CD4-positive, alpha-beta T cell (primary cell): ENCODE measurements at regions not wholly inside any gene's neighbourhood (a gene's known extent, or its start where the extent isn't known, plus 50 kb on each side); places are given as distances from the start of the nearest gene placed in this dataset.

ENCODE experiments used
- ATAC-seq: fragments of 200-7000 bp; cut with Tn5 transposase; one replicate; pipeline ENCODE4 v1.10.0; 2022; ENCODE audit warnings: mild to moderate bottlenecking; ENCODE audit not compliant: poor library complexity
- CTCF ChIA-PET: fragments of 350-600 bp; sonication (Branson Sonifier 250); formaldehyde crosslinking; loops from one replicate; lab custom pipeline; 2021; ENCODE audit warnings: antibody characterized with exemption, inconsistent platforms; lab: Charles Lee
- POLR2A ChIA-PET: fragments of 350-600 bp; sonication (Branson Sonifier 250); formaldehyde crosslinking; loops from one replicate; lab custom pipeline; 2021; ENCODE audit warnings: antibody characterized with exemption, inconsistent platforms; lab: Charles Lee
- DNase-seq, 14 experiments: peaks; one replicate each; pipeline ENCODE4 v3.0.0-alpha.2; 2013 to 2020; ENCODE audit warnings: mixed read lengths in 2 of 14
- H3K27ac ChIP-seq, 2 donors: one replicate each; pipeline versions ENCODE4 v1.5.1 to v1.7.0; 2013; ENCODE audit warnings: low read length in 2 of 2, low read depth in 1 of 2, mild to moderate bottlenecking in 1 of 2
- H3K27me3 ChIP-seq, 2 experiments: 1 replicate in 1 of 2; 2 replicates in 1 of 2; pipeline versions ENCODE4 v1.6.1 to v1.7.0; 2013; ENCODE audit warnings: low read length in 2 of 2, control low read depth in 1 of 2, mild to moderate bottlenecking in 1 of 2, moderate library complexity in 1 of 2; ENCODE audit not compliant: insufficient read depth in 2 of 2, control insufficient read depth in 1 of 2
- H3K36me3 ChIP-seq: one replicate; pipeline ENCODE4 v1.6.1; 2013; ENCODE audit warnings: low read length, control low read depth; ENCODE audit not compliant: insufficient read depth
- H3K4me1 ChIP-seq: one replicate; pipeline ENCODE4 v1.6.1; 2013; ENCODE audit warnings: low read length, control low read depth; ENCODE audit not compliant: insufficient read depth
- H3K4me3 ChIP-seq: one replicate; pipeline ENCODE4 v1.5.1; 2013; ENCODE audit warnings: mild to moderate bottlenecking, low read length, moderate library complexity
- H3K9me3 ChIP-seq, 2 experiments: 1 replicate in 1 of 2; 2 replicates in 1 of 2; pipeline versions ENCODE4 v1.6.1 to v1.7.0; 2013; ENCODE audit warnings: low read length in 2 of 2, mild to moderate bottlenecking in 2 of 2, control low read depth in 1 of 2, moderate library complexity in 1 of 2; ENCODE audit not compliant: control insufficient read depth in 1 of 2, insufficient read depth in 1 of 2
- H3K27ac Mint-ChIP-seq: one replicate; pipeline ENCODE4 v1.8.0; 2020; ENCODE audit warnings: mixed read lengths
- H3K27me3 Mint-ChIP-seq: one replicate; pipeline ENCODE4 v1.8.0; 2021; ENCODE audit warnings: mixed read lengths
- H3K36me3 Mint-ChIP-seq: one replicate; pipeline ENCODE4 v1.8.0; 2021; ENCODE audit warnings: low read depth, mixed read lengths
- H3K4me1 Mint-ChIP-seq: one replicate; pipeline ENCODE4 v1.8.0; 2021; ENCODE audit warnings: low read depth, mixed read lengths
- H3K4me3 Mint-ChIP-seq: one replicate; pipeline ENCODE4 v1.8.0; 2020; ENCODE audit warnings: mild to moderate bottlenecking, mixed read lengths
- H3K9me3 Mint-ChIP-seq: one replicate; pipeline ENCODE4 v1.8.0; 2020; ENCODE audit warnings: mixed read lengths
- CTCF ChIP-seq: fragments of 200-600 bp; IDR thresholded peaks from one replicate; pipeline ENCODE4 v1.8.0; 2022; ENCODE audit warnings: antibody characterized with exemption, mild to moderate bottlenecking
- intact Hi-C, 2 experiments: fragments of 100-400 bp; cut with DNase I in 1 of 2; cut with micrococcal nuclease in 1 of 2; formaldehyde crosslinking; loops; one replicate each; pipeline versions ENCODE4 v1.15.1 to v1.9.0; 2023 to 2025; cut with DNase I, micrococcal nuclease

- Mint-ChIP-seq H3K4me3 (no peak overlapping the region), H3K4me1 (no peaks in the 10 kb centered on the region), H3K36me3 (no peaks in the 10 kb centered on the region), H3K27me3 (no peaks in the 10 kb centered on the region), H3K9me3 (no peaks in the 10 kb centered on the region), H3K27ac (no peak overlapping the region)
- Histone ChIP-seq H3K4me3 (no peak overlapping the region), H3K4me1 (no peaks in the 10 kb centered on the region), H3K9me3 (no peaks in the 10 kb centered on the region), H3K27ac (no peak overlapping the region), H3K36me3 (no peaks in the 10 kb centered on the region), H3K27me3 (no peaks in the 10 kb centered on the region)
- ChIA-PET CTCF (no interaction called here), POLR2A (no interaction called here)
- ATAC-seq = no peak
- intact Hi-C loops = no loop called here
- TF ChIP-seq CTCF = no peak
- no peak for DNase-seq
These were observed 141.9 kb upstream of the KCNJ3 start for GRCh38 chr2:154556607-154557006.

DNA sequence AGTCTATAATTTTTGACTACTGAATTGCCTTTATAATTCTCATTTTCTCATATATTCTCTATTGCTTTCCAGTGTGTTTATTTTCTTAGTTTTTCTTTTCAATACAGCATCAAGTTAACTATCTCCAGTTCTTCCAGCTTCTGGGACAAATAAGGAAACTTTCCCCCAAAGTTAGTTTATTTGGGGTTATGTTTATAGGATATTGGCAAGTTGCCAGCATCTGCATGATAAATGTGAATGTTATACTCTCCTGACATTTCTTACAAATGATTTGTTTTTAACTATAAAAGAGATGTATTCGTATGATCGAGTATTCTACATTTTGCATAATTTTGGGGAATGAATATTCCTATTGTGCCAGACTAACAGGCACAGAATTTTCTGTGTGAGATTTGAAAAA lies 140.6 kb upstream of the KCNJ3 start:
- ATAC-seq (no peak), DNase-seq (no peak)
- H3K9me3 Mint-ChIP-seq = no peaks in the 10 kb centered on the region
- no peaks in the 10 kb centered on the region for H3K36me3 Mint-ChIP-seq
- CTCF ChIA-PET = no interaction called here
- POLR2A ChIA-PET = no interaction called here
- no peak overlapping the region for H3K4me3 Mint-ChIP-seq
- Histone ChIP-seq H3K4me3 (no peak overlapping the region), H3K27ac (no peak overlapping the region), H3K36me3 (no peaks in the 10 kb centered on the region), H3K9me3 (no peaks in the 10 kb centered on the region), H3K4me1 (no peaks in the 10 kb centered on the region), H3K27me3 (no peaks in the 10 kb centered on the region)
- intact Hi-C loops = no loop called here
- no peak for TF ChIP-seq CTCF
- H3K27me3 Mint-ChIP-seq = no peaks in the 10 kb centered on the region
- no peak overlapping the region for H3K27ac Mint-ChIP-seq
- H3K4me1 Mint-ChIP-seq = no peaks in the 10 kb centered on the region

GRCh38 chr2:154565433-154565832 lies 133.1 kb upstream of the KCNJ3 start:
- DNase-seq (no peak), ATAC-seq (no peak)
- no peaks in the 10 kb centered on the region for H3K4me1 ChIP-seq
- TF ChIP-seq CTCF = no peak
- H3K4me3 ChIP-seq = no peak overlapping the region
- no peaks in the 10 kb centered on the region for H3K36me3 Mint-ChIP-seq
- CTCF ChIA-PET = no interaction called here
- no peaks in the 10 kb centered on the region for H3K27me3 ChIP-seq
- H3K9me3 ChIP-seq = peaks cover 0 to 11% of the 10 kb centered on the region in 2 experiments
- intact Hi-C loops = no loop called here
- no peaks in the 10 kb centered on the region for H3K27me3 Mint-ChIP-seq
- no peak overlapping the region for H3K4me3 Mint-ChIP-seq
- H3K36me3 ChIP-seq = no peaks in the 10 kb centered on the region
- H3K9me3 Mint-ChIP-seq = peaks cover 9% of the 10 kb centered on the region
- H3K27ac Mint-ChIP-seq = no peak overlapping the region
- H3K27ac ChIP-seq = no peak overlapping the region
- H3K4me1 Mint-ChIP-seq = no peaks in the 10 kb centered on the region
- POLR2A ChIA-PET = no interaction called here
